Karpas-422 (cell line): ENCODE measurements at regions not wholly inside any gene's neighbourhood (a gene's known extent, or its start where the extent isn't known, plus 50 kb on each side); places are given as distances from the start of the nearest gene placed in this dataset.

Experiments
- DNase-seq: peaks from one replicate; pipeline ENCODE4 v3.0.0-alpha.2; 2015
- H2AFZ ChIP-seq: fragments of 200-600 bp; sonication (generic); 2 replicates; pipeline ENCODE4 v1.6.1; 2014; ENCODE audit warnings: antibody characterized with exemption, low read length, mixed read lengths
- H3K27ac ChIP-seq: fragments of 200-600 bp; sonication (generic); 2 replicates; pipeline ENCODE4 v1.5.1; 2014; ENCODE audit warnings: mild to moderate bottlenecking, low read length, moderate library complexity
- H3K27me3 ChIP-seq: fragments of 200-600 bp; sonication (generic); 2 replicates; pipeline ENCODE4 v1.6.1; 2014; ENCODE audit warnings: low read length, mixed read lengths
- H3K36me3 ChIP-seq: fragments of 200-600 bp; sonication (generic); 2 replicates; pipeline ENCODE4 v1.6.1; 2014; ENCODE audit warnings: low read length, mixed read lengths; ENCODE audit not compliant: insufficient read depth
- H3K4me1 ChIP-seq: fragments of 200-600 bp; sonication (generic); 2 replicates; pipeline ENCODE4 v1.6.1; 2014; ENCODE audit warnings: mild to moderate bottlenecking, low read length, mixed read lengths
- H3K4me2 ChIP-seq: fragments of 200-600 bp; sonication (generic); 2 replicates; pipeline ENCODE4 v1.6.1; 2014; ENCODE audit warnings: low read length, low read depth, mild to moderate bottlenecking; ENCODE audit not compliant: poor library complexity, severe bottlenecking
- H3K4me3 ChIP-seq: fragments of 200-600 bp; sonication (generic); 2 replicates; pipeline ENCODE4 v1.5.1; 2014; ENCODE audit warnings: mild to moderate bottlenecking, antibody characterized with exemption, low read length, mixed read lengths
- H3K79me2 ChIP-seq: fragments of 200-600 bp; sonication (generic); 2 replicates; pipeline ENCODE4 v1.6.1; 2014; ENCODE audit warnings: mild to moderate bottlenecking, low read length, mixed read lengths
- H3K9ac ChIP-seq: fragments of 200-600 bp; sonication (generic); 2 replicates; pipeline ENCODE4 v1.6.0; 2014; ENCODE audit warnings: low read length
- H3K9me2 ChIP-seq: fragments of 200-600 bp; sonication (generic), shearing (Covaris generic); replicated peaks from 2 replicates; pipeline ENCODE4 v1.6.0; 2014; ENCODE audit warnings: mild to moderate bottlenecking, low read length, moderate library complexity; ENCODE audit not compliant: insufficient read depth
- H3K9me3 ChIP-seq: fragments of 300-700, 200-600 bp; sonication (generic); 2 replicates; pipeline ENCODE4 v1.6.1; 2014; ENCODE audit warnings: low read length, mixed read lengths
- H4K20me1 ChIP-seq: fragments of 200-600 bp; sonication (generic); 2 replicates; pipeline ENCODE4 v1.6.1; 2014; ENCODE audit warnings: mild to moderate bottlenecking, antibody characterized with exemption, low read length, low read depth; ENCODE audit not compliant: insufficient read depth

DNA sequence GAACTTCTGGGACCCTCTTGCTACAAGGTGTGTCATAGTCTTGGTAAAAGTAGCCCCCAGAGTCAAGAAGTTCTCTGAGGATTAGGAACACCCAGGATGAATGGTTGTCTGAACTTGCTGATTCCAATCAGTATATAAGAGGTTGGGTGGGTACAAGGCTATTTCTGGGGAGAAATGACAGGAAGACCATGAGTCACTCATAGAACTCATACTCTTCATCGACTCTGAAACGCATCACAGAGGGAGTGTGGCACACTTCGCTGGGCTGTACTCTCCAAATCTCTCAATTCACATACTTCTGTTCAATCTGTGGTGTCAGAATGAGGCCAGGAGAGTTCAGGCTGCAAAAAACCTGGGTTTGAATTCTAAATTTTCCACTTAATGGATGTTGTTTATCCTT is 193.2 kb upstream of the LEF1 start:
- no peak for DNase-seq
- Histone ChIP-seq H3K79me2 (no peaks in the 10 kb centered on the region), H3K9me2 (no peaks in the 10 kb centered on the region), H3K27ac (no peak overlapping the region), H3K4me1 (no peaks in the 10 kb centered on the region), H3K4me2 (no peak overlapping the region), H3K4me3 (no peak overlapping the region), H3K9ac (no peak overlapping the region), H3K36me3 (no peaks in the 10 kb centered on the region), H2AFZ (no peak overlapping the region), H3K9me3 (no peaks in the 10 kb centered on the region), H4K20me1 (no peaks in the 10 kb centered on the region), H3K27me3 (no peaks in the 10 kb centered on the region)

DNA sequence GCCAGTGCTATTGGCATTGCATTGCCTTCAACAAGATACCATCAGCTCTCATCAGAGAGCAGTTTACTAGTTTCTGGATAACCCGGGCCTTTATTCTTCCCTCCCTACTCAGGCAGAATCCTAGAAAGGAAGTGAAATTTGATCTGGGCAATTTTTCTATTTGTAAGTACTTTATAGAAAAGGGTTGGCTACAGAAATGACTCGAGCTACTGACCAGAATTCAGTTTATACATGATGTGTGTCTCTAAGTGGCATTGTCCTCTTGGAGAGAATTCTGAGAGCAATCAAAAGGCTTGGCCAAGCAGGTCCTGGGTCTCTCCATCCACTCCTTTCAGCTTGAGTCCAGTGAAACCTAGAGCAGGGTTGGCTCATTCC is 192.7 kb upstream of the LEF1 start:
- no peak overlapping the region for H3K4me2 ChIP-seq
- H3K4me1 ChIP-seq: no peaks in the 10 kb centered on the region
- no peak overlapping the region for H3K4me3 ChIP-seq
- no peak overlapping the region for H3K27ac ChIP-seq
- H3K27me3 ChIP-seq: no peaks in the 10 kb centered on the region
- H3K9me3 ChIP-seq: no peaks in the 10 kb centered on the region
- no peak for DNase-seq
- H3K9ac ChIP-seq: no peak overlapping the region
- H3K79me2 ChIP-seq: no peaks in the 10 kb centered on the region
- no peaks in the 10 kb centered on the region for H3K9me2 ChIP-seq
- H4K20me1 ChIP-seq: no peaks in the 10 kb centered on the region
- H2AFZ ChIP-seq: no peak overlapping the region
- H3K36me3 ChIP-seq: no peaks in the 10 kb centered on the region

DNA sequence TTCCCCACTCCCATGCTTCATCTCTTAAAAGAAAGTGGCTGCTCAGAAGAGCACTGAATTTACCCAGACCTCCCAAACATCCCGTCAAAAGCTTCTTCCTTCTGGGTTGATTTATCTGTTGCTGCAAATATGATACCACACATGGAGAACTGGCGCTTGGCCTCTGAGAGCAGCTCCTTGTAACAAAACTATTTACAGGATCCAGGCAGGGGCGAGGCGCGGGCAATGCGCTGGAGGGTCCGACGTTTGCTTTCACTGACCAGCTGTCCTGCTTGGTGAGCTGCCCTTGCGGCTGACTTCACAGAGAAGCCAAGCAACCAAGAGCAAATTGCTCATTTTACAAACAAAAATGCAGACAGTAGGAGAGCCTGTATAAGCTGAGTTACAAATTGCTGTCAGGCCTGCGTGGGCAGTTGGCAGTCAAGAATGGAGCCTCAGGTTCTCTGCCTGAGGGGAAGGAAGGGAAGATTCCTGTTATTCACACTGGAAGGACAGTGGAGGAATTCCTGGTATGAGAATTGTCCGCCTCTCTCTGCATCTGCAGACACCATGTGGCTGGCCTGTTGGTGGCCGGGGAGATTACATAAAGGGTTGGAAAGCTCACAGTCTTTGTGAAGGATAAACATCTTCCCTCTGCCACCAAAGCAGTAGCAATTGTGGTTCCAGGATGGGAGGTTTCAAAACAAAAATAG is 192.2 kb upstream of the LEF1 start:
- Histone ChIP-seq H3K27me3 (no peaks in the 10 kb centered on the region), H3K9ac (no peak overlapping the region), H3K4me3 (no peak overlapping the region)

DNA sequence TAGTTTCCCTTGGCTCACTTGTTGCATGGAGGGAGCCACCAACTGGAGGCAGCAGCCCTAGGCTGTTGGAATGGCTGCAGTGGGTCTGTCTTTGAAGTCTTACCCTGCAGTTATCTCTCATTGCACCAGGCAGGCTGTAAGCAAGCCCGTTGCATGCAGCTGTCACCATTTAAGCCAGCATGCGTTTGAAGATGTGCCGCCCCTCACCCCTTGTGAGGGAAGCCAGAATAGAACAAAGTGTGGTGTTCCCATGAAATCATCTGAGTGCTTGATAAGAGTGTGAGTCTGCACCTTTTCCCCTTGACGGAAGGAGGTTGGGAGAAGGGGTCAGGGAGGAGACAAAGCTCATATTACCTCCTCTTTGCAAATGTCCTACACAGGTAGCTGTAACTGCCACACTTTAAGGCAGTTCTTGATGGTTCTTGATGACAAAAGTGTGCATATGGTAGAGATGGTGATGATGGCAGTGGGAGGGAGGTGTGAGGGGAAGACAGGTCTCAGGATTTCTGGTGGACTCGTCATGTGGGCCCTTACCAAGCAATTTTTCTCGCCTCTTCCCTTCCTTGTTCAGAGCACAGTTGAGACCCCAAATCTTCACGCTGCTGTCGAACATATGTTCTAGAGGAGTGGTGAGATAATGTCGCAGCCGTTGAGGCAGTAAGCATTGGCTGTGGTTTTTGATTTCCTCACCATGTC is 191.4 kb upstream of the LEF1 start:
- Histone ChIP-seq H3K4me3 (no peak overlapping the region), H3K27me3 (no peaks in the 10 kb centered on the region), H3K27ac (no peak overlapping the region), H3K9ac (no peak overlapping the region), H2AFZ (no peak overlapping the region), H3K4me1 (no peaks in the 10 kb centered on the region), H3K4me2 (no peak overlapping the region), H3K9me2 (no peaks in the 10 kb centered on the region), H3K79me2 (no peaks in the 10 kb centered on the region), H3K36me3 (no peaks in the 10 kb centered on the region), H4K20me1 (no peaks in the 10 kb centered on the region), H3K9me3 (no peaks in the 10 kb centered on the region)
- no peak for DNase-seq

More for the DNA sequence above, 192.2 kb upstream of the LEF1 start:
- Histone ChIP-seq H2AFZ (no peak overlapping the region), H3K36me3 (no peaks in the 10 kb centered on the region), H4K20me1 (no peaks in the 10 kb centered on the region), H3K79me2 (no peaks in the 10 kb centered on the region), H3K27ac (no peak overlapping the region), H3K4me1 (no peaks in the 10 kb centered on the region), H3K9me3 (no peaks in the 10 kb centered on the region), H3K4me2 (no peak overlapping the region), H3K9me2 (no peaks in the 10 kb centered on the region)
- DNase-seq: no peak

DNA sequence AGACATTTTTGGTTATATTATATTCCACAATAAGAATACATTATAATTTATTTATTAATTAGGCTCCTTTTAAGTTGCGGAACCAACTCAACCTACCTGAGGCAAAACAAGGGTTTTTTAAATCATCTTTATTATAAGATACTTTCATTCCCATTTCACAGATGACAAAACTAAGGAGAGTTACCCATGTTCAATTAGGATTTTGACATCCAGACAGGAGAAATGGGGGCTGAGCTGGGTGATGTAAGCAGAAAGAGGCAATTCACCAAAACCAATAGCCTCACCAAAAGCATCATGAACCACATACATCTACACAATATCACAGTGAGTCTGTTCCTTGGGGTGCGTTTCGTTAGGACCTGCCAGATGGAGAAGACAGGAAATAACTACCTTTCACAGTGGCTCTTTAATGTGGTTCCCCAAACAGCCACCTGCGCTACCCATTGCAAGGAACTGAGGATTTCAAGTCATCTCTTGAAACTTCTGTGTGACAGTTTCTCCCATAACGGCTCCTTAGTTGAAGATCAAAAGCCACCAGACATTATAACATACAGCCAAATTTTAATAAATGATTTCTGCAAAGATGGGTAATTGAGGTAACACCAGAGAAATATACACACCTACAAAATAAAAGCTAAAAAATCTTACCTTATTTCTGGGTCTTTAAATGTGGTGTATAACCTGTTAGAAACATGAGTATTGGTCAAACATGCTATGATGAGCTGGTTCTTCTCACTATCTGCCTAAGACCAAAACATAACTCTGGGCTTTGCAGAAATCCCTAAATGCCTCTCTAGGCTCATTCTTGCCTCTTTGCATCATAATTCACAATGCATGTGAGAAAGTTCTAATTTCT is 190.6 kb upstream of the LEF1 start:
- no peak for DNase-seq
- no peak overlapping the region for H3K27ac ChIP-seq
- no peak overlapping the region for H2AFZ ChIP-seq
- no peak overlapping the region for H3K4me3 ChIP-seq
- H3K27me3 ChIP-seq: no peaks in the 10 kb centered on the region
- no peaks in the 10 kb centered on the region for H3K79me2 ChIP-seq
- H3K4me1 ChIP-seq: no peaks in the 10 kb centered on the region
- H3K9me3 ChIP-seq: no peaks in the 10 kb centered on the region
- H3K9ac ChIP-seq: no peak overlapping the region
- H3K9me2 ChIP-seq: no peaks in the 10 kb centered on the region
- H4K20me1 ChIP-seq: no peaks in the 10 kb centered on the region
- H3K36me3 ChIP-seq: no peaks in the 10 kb centered on the region
- H3K4me2 ChIP-seq: no peak overlapping the region

DNA sequence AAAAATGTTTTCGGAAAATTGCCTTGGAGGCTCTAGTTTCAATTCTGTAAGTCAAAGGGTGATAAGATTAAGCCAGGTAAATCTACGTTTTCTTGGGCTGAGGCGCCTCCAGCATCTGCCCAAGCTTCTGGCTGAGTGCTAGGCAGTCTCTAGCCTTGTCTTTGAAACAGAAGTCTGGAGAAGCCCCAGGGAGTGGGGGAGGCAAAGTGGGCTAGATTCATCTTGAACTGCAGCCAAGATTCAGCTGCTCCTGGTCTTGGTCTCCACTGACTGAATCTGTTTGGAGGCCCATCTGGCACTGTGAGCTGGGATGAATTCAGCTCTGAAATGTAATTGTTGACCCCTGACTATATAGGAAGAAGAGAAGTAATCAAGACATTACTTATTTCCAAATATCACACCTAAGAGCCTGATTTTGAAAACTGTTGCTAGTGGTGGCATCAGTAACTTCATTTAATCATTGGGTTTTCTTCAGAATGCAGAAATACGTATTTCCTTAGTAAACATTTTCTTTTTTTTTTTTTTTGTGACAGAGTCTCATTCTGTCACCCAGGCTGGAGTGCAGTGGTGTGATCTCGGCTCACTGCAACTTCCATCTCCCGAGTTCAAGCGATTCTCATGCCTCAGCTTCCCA is 187.3 kb upstream of the LEF1 start:
- no peak overlapping the region for H3K9ac ChIP-seq
- H3K36me3 ChIP-seq: no peaks in the 10 kb centered on the region
- no peaks in the 10 kb centered on the region for H3K27me3 ChIP-seq
- H2AFZ ChIP-seq: no peak overlapping the region
- H4K20me1 ChIP-seq: no peaks in the 10 kb centered on the region
- H3K27ac ChIP-seq: no peak overlapping the region
- no peaks in the 10 kb centered on the region for H3K79me2 ChIP-seq
- DNase-seq: no peak
- H3K4me3 ChIP-seq: no peak overlapping the region
- no peaks in the 10 kb centered on the region for H3K4me1 ChIP-seq
- no peak overlapping the region for H3K4me2 ChIP-seq
- H3K9me3 ChIP-seq: no peaks in the 10 kb centered on the region
- no peaks in the 10 kb centered on the region for H3K9me2 ChIP-seq

DNA sequence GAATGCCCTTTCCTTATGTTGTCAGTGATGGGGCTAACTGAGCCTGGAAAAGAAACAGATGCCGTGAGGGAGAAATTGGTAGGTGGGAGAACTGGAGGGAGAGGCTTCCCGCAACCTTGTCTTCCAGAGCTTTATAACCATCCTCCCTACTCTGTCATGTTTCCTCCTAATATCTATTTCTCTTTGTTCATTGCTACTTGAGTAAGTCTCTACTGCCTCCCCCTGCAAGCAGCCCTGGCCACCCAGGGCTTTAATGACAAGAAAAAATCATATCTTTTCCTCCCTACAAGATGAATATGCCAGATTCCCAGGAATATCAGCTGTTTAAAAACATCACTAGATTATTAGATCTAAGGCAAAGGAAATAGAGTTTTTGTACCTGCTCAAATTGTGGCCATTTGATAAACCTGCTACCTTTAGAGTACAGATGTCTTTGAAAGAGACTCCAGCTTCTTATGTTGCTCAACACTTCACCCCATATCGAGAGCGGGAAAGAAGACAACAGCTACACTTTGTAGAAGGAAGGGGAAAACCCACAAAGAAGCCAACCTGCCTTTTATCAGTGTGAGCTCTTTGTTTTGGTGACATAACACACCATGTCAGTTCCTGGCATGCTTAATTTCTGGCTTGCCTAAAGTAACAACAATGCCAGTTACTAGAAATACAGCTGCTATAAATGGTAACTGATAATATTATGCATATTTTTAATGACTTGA is 186.6 kb upstream of the LEF1 start:
- Histone ChIP-seq H3K9me2 (no peaks in the 10 kb centered on the region), H3K27ac (no peak overlapping the region), H3K9me3 (no peaks in the 10 kb centered on the region), H3K79me2 (no peaks in the 10 kb centered on the region), H3K9ac (no peak overlapping the region), H3K4me3 (no peak overlapping the region), H4K20me1 (no peaks in the 10 kb centered on the region), H3K27me3 (no peaks in the 10 kb centered on the region), H3K4me2 (no peak overlapping the region), H3K36me3 (no peaks in the 10 kb centered on the region), H2AFZ (no peak overlapping the region), H3K4me1 (no peaks in the 10 kb centered on the region)
- DNase-seq: no peak
